Stimulated activated memory B cell treated with anti-CD40 and anti-IgM and Interleukin-4, amounts not matched to agents 10 μg/mL and 1 μg/mL and 100 μg/mL, for 72 hours (primary cell): ENCODE measurements at regions not wholly inside any gene's neighbourhood (a gene's known extent, or its start where the extent isn't known, plus 50 kb on each side); places are given as distances from the start of the nearest gene placed in this dataset.
A peak's percentile ranks its signal among the peaks of the same experiment; 100 is the strongest.
"Not testable (repeated sequence)": the region's sequence is repeated elsewhere in the genome, so short reads cannot be mapped to it uniquely, and the experiment has no call there.

ENCODE experiments used
- ATAC-seq: fragments of 150-1000 bp; cut with Tn5 transposase; 2 replicates; pipeline ENCODE4 v1.10.0; 2021
- H3K27ac Mint-ChIP-seq: one replicate; pipeline ENCODE4 v1.8.0; 2022; ENCODE audit warnings: mild to moderate bottlenecking, mixed read lengths
- H3K27me3 Mint-ChIP-seq: one replicate; pipeline ENCODE4 v1.8.0; 2022; ENCODE audit warnings: mixed read lengths
- H3K36me3 Mint-ChIP-seq: one replicate; pipeline ENCODE4 v1.8.0; 2022; ENCODE audit warnings: mixed read lengths
- H3K4me1 Mint-ChIP-seq: one replicate; pipeline ENCODE4 v1.8.0; 2022; ENCODE audit warnings: mixed read lengths
- H3K4me3 Mint-ChIP-seq: one replicate; pipeline ENCODE4 v1.8.0; 2022; ENCODE audit warnings: mild to moderate bottlenecking, moderate library complexity, mixed read lengths
- H3K9me3 Mint-ChIP-seq: one replicate; pipeline ENCODE4 v1.8.0; 2022; ENCODE audit warnings: mixed read lengths

DNA sequence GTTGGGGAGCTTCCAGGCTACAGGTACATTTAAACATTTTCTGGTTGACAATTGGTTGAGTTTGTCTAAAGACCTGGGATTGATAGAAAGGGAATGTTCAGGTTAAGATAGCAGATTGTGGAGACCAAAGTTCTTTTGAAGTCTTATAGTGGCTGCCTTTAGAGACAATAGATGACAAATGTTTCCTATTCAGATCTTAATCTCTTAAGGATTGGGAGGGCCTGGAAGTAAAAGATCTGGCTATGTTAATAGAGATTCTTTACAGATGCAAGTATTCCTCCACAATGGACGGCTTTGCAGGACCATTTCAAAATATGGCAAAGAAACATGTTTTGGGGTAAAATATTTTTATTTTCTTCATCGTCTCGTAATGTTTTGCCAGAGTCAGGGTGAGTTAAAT lies 128.7 kb upstream of the TSC22D1 start:
- H3K4me3 Mint-ChIP-seq, H3K36me3 Mint-ChIP-seq, H3K27me3 Mint-ChIP-seq, H3K27ac Mint-ChIP-seq, ATAC-seq, H3K9me3 Mint-ChIP-seq, H3K4me1 Mint-ChIP-seq: not testable (repeated sequence)

DNA sequence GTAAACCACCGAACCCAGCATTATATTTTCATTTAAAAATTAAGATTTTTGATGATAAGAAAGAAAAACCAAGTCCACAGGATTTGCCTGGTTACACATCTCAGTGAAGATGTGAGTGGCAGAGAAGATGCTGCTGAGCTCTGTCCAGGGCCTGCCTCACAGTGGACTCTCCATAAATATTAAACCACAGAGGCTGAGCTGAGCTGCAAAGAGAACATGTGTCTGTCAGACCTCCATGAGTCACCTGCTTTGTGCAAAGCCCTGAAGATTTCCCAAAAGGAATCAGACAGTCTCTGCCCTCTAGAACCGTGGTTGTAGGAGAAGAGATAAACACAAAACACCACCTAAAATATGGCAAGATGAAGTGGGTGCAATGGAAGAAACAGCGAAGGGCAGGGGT lies 127.2 kb upstream of the TSC22D1 start:
- Mint-ChIP-seq H3K27me3 (no peaks in the 10 kb centered on the region), H3K4me3 (no peak overlapping the region), H3K27ac (no peak overlapping the region), H3K9me3 (peaks cover 5% of the 10 kb centered on the region), H3K36me3 (no peaks in the 10 kb centered on the region), H3K4me1 (no peaks in the 10 kb centered on the region)
- no peak for ATAC-seq

DNA sequence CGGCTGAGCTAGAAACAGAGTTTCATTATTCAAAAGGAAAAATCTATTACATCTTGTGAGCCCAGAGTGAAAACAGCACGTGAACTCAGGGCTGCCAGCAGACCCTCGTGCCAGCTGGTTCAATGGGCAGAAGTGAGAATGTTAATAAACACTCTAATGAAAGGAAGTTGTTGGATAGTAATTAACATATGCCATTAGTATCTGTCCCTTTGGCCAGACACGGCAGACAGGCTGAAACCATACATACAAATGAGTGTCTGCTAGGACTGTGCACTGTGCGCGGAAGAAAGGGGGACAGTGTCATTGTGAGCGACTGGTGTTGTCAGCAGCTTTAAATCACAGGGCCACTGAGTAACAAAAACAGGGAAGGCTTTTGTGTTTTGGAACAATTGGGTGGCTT lies 121.9 kb upstream of the TSC22D1 start:
- Mint-ChIP-seq H3K4me3 (no peak overlapping the region), H3K27me3 (peaks cover 11% of the 10 kb centered on the region), H3K4me1 (no peaks in the 10 kb centered on the region), H3K27ac (no peak overlapping the region), H3K9me3 (peaks cover 5% of the 10 kb centered on the region), H3K36me3 (no peaks in the 10 kb centered on the region)
- no peak for ATAC-seq

DNA sequence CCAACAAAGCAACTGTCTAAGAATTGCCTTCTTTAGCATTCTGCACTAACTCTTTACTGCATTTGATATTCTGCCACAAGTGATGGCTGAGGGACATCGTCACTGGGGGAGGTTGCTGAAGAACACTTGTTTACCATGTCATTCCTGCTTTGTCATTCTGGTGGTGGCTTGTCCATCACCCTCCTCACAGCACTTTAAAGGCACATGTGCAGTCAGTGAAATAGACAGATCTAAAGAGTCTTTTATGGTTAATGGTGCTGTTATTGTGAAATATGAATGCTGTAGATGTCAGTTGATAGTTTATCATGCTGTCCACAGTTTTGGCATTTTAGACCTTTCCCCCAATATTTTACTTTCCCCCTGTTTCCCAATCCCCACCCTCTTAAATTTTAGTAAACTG lies 120.9 kb upstream of the TSC22D1 start:
- no peaks in the 10 kb centered on the region for H3K4me1 Mint-ChIP-seq
- no peaks in the 10 kb centered on the region for H3K36me3 Mint-ChIP-seq
- H3K4me3 Mint-ChIP-seq = no peak overlapping the region
- H3K9me3 Mint-ChIP-seq = no peaks in the 10 kb centered on the region
- no peak overlapping the region for H3K27ac Mint-ChIP-seq
- no peak for ATAC-seq
- H3K27me3 Mint-ChIP-seq = peaks cover 11% of the 10 kb centered on the region

DNA sequence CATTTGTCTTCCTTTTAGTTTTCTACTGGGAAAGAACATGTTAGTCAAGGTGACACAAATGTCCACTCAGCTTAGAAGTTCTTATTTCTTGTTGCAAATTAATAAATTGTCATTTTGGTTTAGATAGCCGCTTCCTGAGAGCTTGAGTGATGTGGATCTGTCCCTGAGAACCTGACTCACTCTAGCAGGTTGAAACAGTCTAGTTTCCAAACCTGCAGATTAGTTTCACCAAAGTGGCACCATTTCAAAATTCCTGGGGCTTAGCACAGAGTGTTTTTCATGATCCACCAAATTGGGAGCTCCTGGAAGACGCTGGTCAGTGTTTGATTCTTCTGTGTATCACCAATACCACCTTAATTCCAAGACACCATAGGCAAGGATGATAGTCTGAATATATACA lies 119.4 kb upstream of the TSC22D1 start:
- no peaks in the 10 kb centered on the region for H3K9me3 Mint-ChIP-seq
- no peak overlapping the region for H3K27ac Mint-ChIP-seq
- H3K4me3 Mint-ChIP-seq = no peak overlapping the region
- peaks cover 11% of the 10 kb centered on the region for H3K27me3 Mint-ChIP-seq
- no peak for ATAC-seq
- H3K4me1 Mint-ChIP-seq = no peaks in the 10 kb centered on the region
- no peaks in the 10 kb centered on the region for H3K36me3 Mint-ChIP-seq

DNA sequence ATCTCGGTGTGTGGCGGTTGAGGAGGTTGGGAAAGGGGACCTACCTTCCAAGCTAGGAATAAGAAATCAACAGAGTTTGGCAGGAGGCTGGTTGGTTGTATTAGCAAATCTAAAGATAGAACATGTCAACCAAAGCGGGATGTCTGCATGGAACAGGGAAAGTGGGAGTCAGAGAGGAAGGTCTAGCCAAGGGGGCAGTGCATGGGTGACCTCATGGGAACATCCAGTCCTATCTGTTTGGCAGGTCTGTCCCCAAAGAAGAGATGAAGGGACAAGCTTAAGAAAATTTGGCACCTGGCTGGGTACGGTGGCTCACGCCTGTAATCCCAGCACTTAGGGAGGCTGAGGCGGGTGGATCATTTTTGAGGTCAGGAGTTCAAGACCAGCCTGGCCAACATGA lies 118.7 kb upstream of the TSC22D1 start:
- no peaks in the 10 kb centered on the region for H3K36me3 Mint-ChIP-seq
- ATAC-seq = no peak
- peaks cover 17% of the 10 kb centered on the region for H3K27me3 Mint-ChIP-seq
- no peaks in the 10 kb centered on the region for H3K4me1 Mint-ChIP-seq
- no peak overlapping the region for H3K27ac Mint-ChIP-seq
- H3K9me3 Mint-ChIP-seq = no peaks in the 10 kb centered on the region
- no peak overlapping the region for H3K4me3 Mint-ChIP-seq

DNA sequence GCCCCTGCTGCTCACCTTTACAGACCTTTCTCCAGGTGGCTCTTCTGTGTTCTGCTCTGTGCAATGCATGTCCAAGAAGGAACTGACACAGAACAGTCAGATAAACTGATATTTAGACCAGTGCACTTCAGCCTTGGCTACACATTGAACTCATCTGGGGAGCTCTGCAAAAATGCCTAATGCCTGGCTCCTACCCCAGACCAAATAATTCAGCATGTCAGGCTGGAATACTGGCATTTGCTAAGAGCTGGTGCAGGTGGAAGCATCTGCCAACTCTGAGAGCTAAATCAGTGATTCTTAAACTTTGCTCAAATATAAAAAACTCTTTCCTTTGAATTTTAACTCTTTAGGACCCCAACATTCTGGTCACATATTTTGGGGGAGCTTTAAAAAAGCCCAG lies 118.2 kb upstream of the TSC22D1 start:
- no peak overlapping the region for H3K27ac Mint-ChIP-seq
- H3K4me3 Mint-ChIP-seq = no peak overlapping the region
- no peaks in the 10 kb centered on the region for H3K36me3 Mint-ChIP-seq
- ATAC-seq = no peak
- no peaks in the 10 kb centered on the region for H3K9me3 Mint-ChIP-seq
- H3K4me1 Mint-ChIP-seq = no peaks in the 10 kb centered on the region
- peaks cover 21% of the 10 kb centered on the region for H3K27me3 Mint-ChIP-seq

DNA sequence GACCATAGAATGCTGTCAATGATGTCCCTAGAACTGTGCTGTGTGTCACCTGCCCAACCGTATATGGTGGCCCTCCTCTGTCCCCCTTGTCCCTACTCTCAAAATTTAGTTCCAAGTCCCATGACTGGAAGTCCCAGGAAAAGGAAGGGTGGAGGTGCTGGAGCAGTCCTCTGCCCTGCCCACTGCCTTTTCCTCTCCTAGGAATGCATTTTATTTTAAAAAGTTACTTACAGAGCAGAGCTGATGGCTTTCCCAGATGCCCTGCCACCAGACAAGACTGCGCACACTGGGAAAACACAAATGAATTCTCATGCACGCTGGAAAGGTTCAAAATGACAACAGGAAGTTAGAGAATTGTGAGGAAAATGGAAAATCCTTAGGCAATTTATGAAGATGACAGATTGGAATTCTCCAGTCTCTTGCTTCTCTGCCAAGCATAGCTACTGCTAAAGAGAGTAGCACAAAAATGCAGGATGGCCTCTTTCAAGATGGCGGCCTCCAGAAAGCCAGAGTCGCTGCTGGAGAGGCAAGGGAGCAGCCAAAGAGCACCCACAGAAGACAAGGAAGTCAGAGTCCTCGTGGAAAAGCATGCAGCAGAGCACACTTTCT lies 117.1 kb upstream of the TSC22D1 start:
- H3K27ac Mint-ChIP-seq = no peak overlapping the region
- no peak overlapping the region for H3K4me3 Mint-ChIP-seq
- no peaks in the 10 kb centered on the region for H3K9me3 Mint-ChIP-seq
- H3K27me3 Mint-ChIP-seq = peaks cover 26% of the 10 kb centered on the region
- no peaks in the 10 kb centered on the region for H3K36me3 Mint-ChIP-seq
- no peak for ATAC-seq
- no peaks in the 10 kb centered on the region for H3K4me1 Mint-ChIP-seq

DNA sequence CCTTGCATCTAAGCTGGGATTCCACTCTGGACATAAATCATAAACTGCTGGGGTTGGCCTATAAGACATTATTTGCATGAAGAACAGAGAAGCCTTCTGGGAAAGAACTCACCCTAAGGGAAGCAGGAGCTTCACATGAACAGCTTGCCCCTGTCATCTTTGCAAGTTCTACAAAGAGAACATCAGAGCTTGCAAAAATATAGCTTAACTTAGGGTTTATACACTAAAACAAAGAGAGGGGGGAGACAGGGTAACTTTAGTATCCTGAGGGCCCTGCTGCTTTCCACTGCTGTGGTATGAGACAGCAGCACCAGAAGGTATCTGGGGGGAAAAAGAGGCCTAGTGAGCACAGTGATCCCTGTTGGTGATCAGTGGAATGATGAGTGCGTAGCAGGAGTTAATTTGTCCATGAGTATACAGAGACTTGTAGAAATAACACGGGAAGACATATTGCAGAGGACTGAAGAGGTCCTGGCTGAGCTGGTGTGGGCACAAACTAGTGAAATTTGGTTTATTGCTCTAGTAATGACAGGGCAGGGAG lies 116.1 kb upstream of the TSC22D1 start:
- Mint-ChIP-seq H3K27ac (no peak overlapping the region), H3K27me3 (peaks cover 26% of the 10 kb centered on the region), H3K36me3 (no peaks in the 10 kb centered on the region), H3K4me3 (no peak overlapping the region), H3K9me3 (no peaks in the 10 kb centered on the region), H3K4me1 (no peaks in the 10 kb centered on the region)
- ATAC-seq = peak; percentile 55

DNA sequence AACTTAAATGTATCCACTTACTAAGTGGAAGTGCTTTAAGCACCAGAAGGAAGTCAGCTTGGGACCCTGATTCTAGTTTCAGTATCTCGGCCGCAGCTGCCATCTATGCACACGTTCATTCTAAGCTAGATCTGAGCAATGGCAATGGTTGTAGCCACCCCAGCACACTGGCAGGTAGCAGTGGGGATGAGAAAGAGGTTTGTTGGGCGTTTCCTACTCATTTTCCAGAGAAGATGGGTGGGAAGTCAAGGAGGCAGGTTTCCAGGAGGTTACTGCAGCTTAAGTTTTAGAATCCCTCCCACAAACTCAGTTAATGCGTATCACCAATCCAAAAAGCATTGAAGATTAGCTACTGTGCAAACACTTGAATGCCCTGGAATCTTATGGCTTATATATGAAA lies 114.2 kb upstream of the TSC22D1 start:
- ATAC-seq = no peak
- H3K4me3 Mint-ChIP-seq = no peak overlapping the region
- H3K27ac Mint-ChIP-seq = no peak overlapping the region
- H3K36me3 Mint-ChIP-seq = no peaks in the 10 kb centered on the region
- peaks cover 26% of the 10 kb centered on the region for H3K27me3 Mint-ChIP-seq
- H3K4me1 Mint-ChIP-seq = no peaks in the 10 kb centered on the region
- H3K9me3 Mint-ChIP-seq = peaks cover 11% of the 10 kb centered on the region

DNA sequence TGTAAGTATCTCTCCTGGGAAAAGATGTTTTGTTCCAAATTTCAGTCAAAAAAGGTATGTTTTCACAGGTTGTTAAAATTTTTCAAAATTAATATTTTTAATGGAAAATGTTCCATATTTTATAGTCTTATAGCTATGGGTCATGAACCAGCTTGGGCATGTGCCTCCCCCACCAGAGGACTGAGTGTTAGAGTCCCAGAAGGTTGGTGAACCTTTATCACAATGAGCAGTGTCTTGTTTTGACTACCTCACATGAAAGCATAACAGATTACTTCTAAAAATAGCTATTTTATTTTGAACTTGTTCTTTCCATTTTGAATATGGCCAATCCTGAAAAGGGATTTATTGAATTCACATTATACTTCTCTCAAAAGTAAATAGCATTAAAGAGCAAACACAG lies 112.5 kb upstream of the TSC22D1 start:
- Mint-ChIP-seq H3K9me3 (peaks cover 11% of the 10 kb centered on the region), H3K27me3 (peaks cover 15% of the 10 kb centered on the region), H3K4me3 (no peak overlapping the region), H3K27ac (no peak overlapping the region), H3K4me1 (no peaks in the 10 kb centered on the region), H3K36me3 (no peaks in the 10 kb centered on the region)
- ATAC-seq = no peak

DNA sequence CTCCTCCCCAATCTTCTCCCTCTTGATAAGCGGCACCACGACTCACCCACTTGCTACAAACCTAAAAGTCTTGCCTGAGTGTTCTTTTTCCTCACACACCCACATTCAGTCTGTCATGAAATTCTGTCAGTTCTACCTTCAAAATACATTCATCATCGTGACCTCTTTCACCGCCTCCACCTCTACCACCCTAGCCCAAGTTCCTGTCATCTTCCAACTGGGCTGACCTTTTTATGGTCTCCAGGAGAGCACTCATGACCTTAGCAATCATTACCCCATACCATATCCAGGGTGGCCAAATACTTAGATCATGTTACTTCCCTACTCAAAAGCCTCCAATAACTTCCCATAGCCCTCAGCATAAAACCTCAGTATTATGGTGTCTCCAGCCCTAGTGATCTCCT lies 110.4 kb upstream of the TSC22D1 start:
- Mint-ChIP-seq H3K4me1 (no peaks in the 10 kb centered on the region), H3K27ac (no peak overlapping the region), H3K36me3 (no peaks in the 10 kb centered on the region), H3K27me3 (peaks cover 15% of the 10 kb centered on the region), H3K9me3 (peaks cover 11% of the 10 kb centered on the region), H3K4me3 (no peak overlapping the region)
- no peak for ATAC-seq

DNA sequence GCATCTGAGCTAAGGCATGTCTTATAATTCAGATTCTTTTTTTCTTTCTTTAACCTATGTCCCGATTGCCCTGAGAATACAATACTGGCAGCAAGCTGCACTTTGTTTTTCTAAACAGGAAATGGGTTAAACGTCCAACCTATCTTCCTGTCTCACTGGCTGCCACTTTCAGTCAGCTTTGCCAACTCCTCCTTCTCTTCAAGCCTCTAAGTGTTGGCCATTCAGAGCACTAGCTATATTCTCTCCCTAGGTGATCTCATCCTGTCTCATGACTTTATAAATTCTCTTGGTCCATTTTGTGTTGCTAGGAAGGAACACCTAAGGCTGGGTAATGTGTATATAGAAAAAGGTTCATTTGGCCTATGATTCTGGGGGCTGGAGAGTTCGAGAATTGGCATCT lies 109.5 kb upstream of the TSC22D1 start:
- no peaks in the 10 kb centered on the region for H3K4me1 Mint-ChIP-seq
- H3K4me3 Mint-ChIP-seq = no peak overlapping the region
- H3K36me3 Mint-ChIP-seq = no peaks in the 10 kb centered on the region
- peaks cover 15% of the 10 kb centered on the region for H3K27me3 Mint-ChIP-seq
- H3K9me3 Mint-ChIP-seq = peaks cover 11% of the 10 kb centered on the region
- ATAC-seq = no peak
- H3K27ac Mint-ChIP-seq = no peak overlapping the region

DNA sequence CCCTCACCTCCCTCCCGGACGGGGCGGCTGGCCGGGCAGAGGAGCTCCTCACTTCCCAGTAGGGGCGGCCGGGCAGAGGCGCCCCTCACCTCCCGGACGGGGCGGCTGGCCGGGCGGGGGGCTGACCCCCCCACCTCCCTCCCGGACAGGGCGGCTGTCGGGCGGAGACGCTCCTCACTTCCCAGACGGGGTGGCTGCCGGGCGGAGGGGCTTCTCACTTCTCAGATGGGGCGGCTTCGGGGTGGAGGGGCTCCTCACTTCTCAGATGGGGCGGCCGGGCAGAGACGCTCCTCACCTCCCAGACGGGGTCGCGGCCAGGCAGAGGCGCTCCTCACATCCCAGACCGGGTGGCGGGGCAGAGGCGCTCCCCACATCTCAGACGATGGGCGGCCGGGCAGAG lies 106.3 kb upstream of the TSC22D1 start:
- not testable (repeated sequence) for H3K27ac Mint-ChIP-seq, H3K4me1 Mint-ChIP-seq

DNA sequence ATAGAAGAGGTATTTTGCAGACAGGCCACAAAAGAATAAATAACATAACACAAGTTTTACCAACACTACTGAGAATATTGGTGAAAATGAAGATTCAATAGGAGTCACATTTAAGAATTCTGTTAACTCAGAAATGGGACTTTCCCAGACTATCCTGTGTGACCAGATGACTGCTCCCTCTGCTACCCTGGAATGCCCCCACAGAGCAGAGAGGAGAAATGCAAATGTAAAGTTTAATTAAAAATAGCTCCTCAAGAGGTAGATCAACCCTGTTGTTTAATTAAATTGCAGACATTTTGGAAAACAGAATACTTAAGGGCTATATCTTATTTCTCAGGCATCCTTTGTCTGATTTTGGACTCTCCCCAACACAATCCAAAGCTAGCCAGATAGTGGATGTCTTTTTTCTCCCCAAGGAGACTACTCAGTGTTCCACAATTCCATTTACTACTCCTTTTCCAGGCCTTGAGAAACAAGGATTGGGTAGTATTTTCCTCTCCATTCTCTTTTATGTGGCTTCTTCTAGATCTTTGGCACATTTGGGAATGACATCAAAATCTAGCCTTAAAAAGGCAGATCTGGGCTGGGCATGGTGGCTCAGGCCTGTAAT lies 104.7 kb upstream of the TSC22D1 start:
- peaks cover 5% of the 10 kb centered on the region for H3K4me1 Mint-ChIP-seq
- no peak overlapping the region for H3K27ac Mint-ChIP-seq
- no peak overlapping the region for H3K4me3 Mint-ChIP-seq
- no peaks in the 10 kb centered on the region for H3K36me3 Mint-ChIP-seq
- peaks cover 7% of the 10 kb centered on the region for H3K9me3 Mint-ChIP-seq
- ATAC-seq = peak; percentile 41
- H3K27me3 Mint-ChIP-seq = no peaks in the 10 kb centered on the region

More for the DNA sequence above, 106.3 kb upstream of the TSC22D1 start:
- H3K36me3 Mint-ChIP-seq, H3K4me3 Mint-ChIP-seq, H3K27me3 Mint-ChIP-seq, ATAC-seq: not testable (repeated sequence)
- peaks cover 16% of the 10 kb centered on the region for H3K9me3 Mint-ChIP-seq

DNA sequence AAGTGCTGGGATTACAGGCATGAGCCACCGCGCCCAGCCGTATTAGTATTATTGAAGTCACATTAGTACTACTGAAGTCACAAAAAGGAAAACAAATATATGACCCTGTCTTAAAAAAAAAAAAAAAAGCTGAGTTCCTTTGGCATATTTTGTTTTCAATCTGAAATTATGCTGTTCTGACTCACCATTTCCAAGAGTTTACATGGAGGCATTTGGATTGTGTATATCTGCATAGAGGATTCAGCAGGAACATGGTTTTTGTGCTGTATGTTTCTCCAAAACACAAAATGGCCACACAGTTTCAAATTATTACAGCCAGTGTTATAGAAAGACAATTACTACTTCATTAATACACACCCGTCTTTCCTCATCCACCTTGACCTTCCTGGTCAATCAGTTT lies 103.5 kb upstream of the TSC22D1 start:
- peaks cover 8% of the 10 kb centered on the region for H3K27me3 Mint-ChIP-seq
- ATAC-seq = no peak
- peaks cover 5% of the 10 kb centered on the region for H3K4me1 Mint-ChIP-seq
- H3K27ac Mint-ChIP-seq = no peak overlapping the region
- H3K4me3 Mint-ChIP-seq = no peak overlapping the region
- H3K9me3 Mint-ChIP-seq = peaks cover 4% of the 10 kb centered on the region
- H3K36me3 Mint-ChIP-seq = no peaks in the 10 kb centered on the region
